K562 (cell line): ENCODE measurements at regions not wholly inside any gene's neighbourhood (a gene's known extent, or its start where the extent isn't known, plus 50 kb on each side); places are given as distances from the start of the nearest gene placed in this dataset.
A peak's percentile ranks its signal among the peaks of the same experiment; 100 is the strongest.

Experiments used
- ATAC-seq: fragments of 200-7000 bp; cut with Tn5 transposase; 3 replicates; pipeline ENCODE4 v1.9.1; 2020; ENCODE audit warnings: moderate library complexity
- BruUV-seq: library from RNA; stranded (reverse); fragments of 400-500 nt; replicated peaks from 2 replicates; lab custom pipeline; 2021; lab: Mats Ljungman, UMichigan
- CTCF ChIA-PET: fragments of 300-600 bp; formaldehyde crosslinking; extraction: SDS; loops from one replicate; lab custom pipeline; 2021; ENCODE audit warnings: low intra/inter-chr PET ratio; lab: Yijun Ruan, JAX
- POLR2A ChIA-PET: fragments of 300-600, 350-650 bp; sonication (Branson Sonifier 250); formaldehyde crosslinking; extraction: SDS; loops from one replicate; lab custom pipeline; 2021; ENCODE audit warnings: antibody characterized with exemption, inconsistent platforms; lab: Yijun Ruan, JAX
- DNase-seq, 4 experiments: peaks; one replicate each; pipeline versions ENCODE4 v3.0.0 to v3.0.0-alpha.2; 2011 to 2018; ENCODE audit warnings: low spot score in 3 of 4, mixed read lengths in 3 of 4; ENCODE audit errors: extremely low read depth in 1 of 4
- FAIRE-seq: peaks from 2 replicates; lab custom pipeline; 2011; peaks lifted over from hg19 to GRCh38; lab: Jason Lieb, UNC
- H2AFZ ChIP-seq: 2 replicates; pipeline ENCODE4 v1.6.0; 2011; ENCODE audit warnings: low read depth, low read length, control low read depth, inconsistent platforms
- H3K27ac ChIP-seq: fragments of 200-600 bp; 3 replicates; pipeline ENCODE4 v1.8.0; 2011; ENCODE audit warnings: low read depth, mild to moderate bottlenecking, control low read depth, inconsistent platforms, low read length, moderate library complexity, mixed read lengths; ENCODE audit errors: extremely low read depth
- H3K27me3 ChIP-seq, 2 experiments: fragments of 300-600 bp in 1 of 2; 2 replicates in 1 of 2; 3 replicates in 1 of 2; pipeline versions ENCODE4 v1.6.0 to v1.8.0; 2011; ENCODE audit warnings: inconsistent platforms in 2 of 2, low read length in 2 of 2, mild to moderate bottlenecking in 1 of 2, mixed read lengths in 1 of 2, moderate library complexity in 1 of 2; ENCODE audit not compliant: control insufficient read depth in 2 of 2, insufficient read depth in 2 of 2
- H3K36me3 ChIP-seq: fragments of 300-600 bp; 3 replicates; pipeline ENCODE4 v1.8.0; 2011; ENCODE audit warnings: mild to moderate bottlenecking, low read length, inconsistent platforms; ENCODE audit not compliant: control insufficient read depth, insufficient read depth
- H3K4me1 ChIP-seq, 2 experiments: fragments of 200-600 bp in 1 of 2; replicated peaks in 1 of 2; 2 replicates in 1 of 2; 3 replicates in 1 of 2; pipeline versions ENCODE4 v1.5.1 to v1.8.0; 2011; ENCODE audit warnings: inconsistent platforms in 2 of 2, low read length in 2 of 2, mild to moderate bottlenecking in 1 of 2, mixed read lengths in 1 of 2, moderate library complexity in 1 of 2; ENCODE audit not compliant: control insufficient read depth in 2 of 2, insufficient read depth in 2 of 2
- H3K4me2 ChIP-seq: 2 replicates; pipeline ENCODE4 v1.6.1; 2011; ENCODE audit warnings: low read length, control low read depth, inconsistent platforms, mixed read lengths; ENCODE audit not compliant: insufficient read depth
- H3K4me3 ChIP-seq: fragments of 200-600 bp; sonication (generic), shearing (Covaris generic); 2 replicates; pipeline ENCODE4 v1.5.1; 2016; ENCODE audit warnings: control low read depth, inconsistent platforms
- H3K79me2 ChIP-seq: fragments of 200-600 bp; 3 replicates; pipeline ENCODE4 v1.8.0; 2011; ENCODE audit warnings: low read length, inconsistent platforms; ENCODE audit not compliant: control insufficient read depth, insufficient read depth
- H3K9ac ChIP-seq, 2 experiments: 2 replicates each; pipeline versions ENCODE4 v1.6.0 to v1.6.1; 2011; ENCODE audit warnings: low read depth in 2 of 2, low read length in 2 of 2, control low read depth in 1 of 2, inconsistent platforms in 1 of 2, mild to moderate bottlenecking in 1 of 2, mixed read lengths in 1 of 2; ENCODE audit not compliant: insufficient read depth in 1 of 2
- H3K9me1 ChIP-seq: one replicate; pipeline ENCODE4 v1.6.0; 2011; ENCODE audit warnings: inconsistent platforms, mild to moderate bottlenecking, low read length, moderate library complexity; ENCODE audit not compliant: control insufficient read depth, insufficient read depth
- H3K9me3 ChIP-seq: replicated peaks from 2 replicates; pipeline ENCODE4 v1.5.1; 2011; ENCODE audit warnings: low read depth, low read length, inconsistent platforms; ENCODE audit not compliant: control insufficient read depth, insufficient read depth
- H4K20me1 ChIP-seq: replicated peaks from 2 replicates; pipeline ENCODE4 v1.6.1; 2011; ENCODE audit warnings: low read length, inconsistent platforms, mixed read lengths; ENCODE audit not compliant: control insufficient read depth, insufficient read depth
- WGBS: fragments of 100-300 bp; shearing (Covaris generic); methylation state at CpG from one replicate; pipeline ENCODE4 v1.1.6; 2016; ENCODE audit warnings: low coverage, mixed read lengths; ENCODE audit not compliant: insufficient coverage; ENCODE audit errors: missing lambda C conversion rate; 5-methylcytosine and 5-hydroxymethylcytosine counted together
- in situ Hi-C: fragments of 300-500 bp; cut with MboI; formaldehyde crosslinking; loops from 4 replicates; pipeline ENCODE4 v1.15.0; 2018; ENCODE audit warnings: inconsistent platforms, mixed read lengths
- intact Hi-C: fragments of 100-400 bp; cut with micrococcal nuclease; formaldehyde crosslinking; loops from 2 replicates; pipeline ENCODE4 v1.14.2; 2022
- TF ChIP-seq, protein P1 (sequence below): fragments of 250-450 bp; sonication (Bioruptor Pico); IDR thresholded peaks from 2 replicates; pipeline ENCODE4 v1.5.0; 2020; ENCODE audit warnings: mild to moderate bottlenecking
- TF ChIP-seq, protein P2 (sequence below): sonication (generic); formaldehyde crosslinking; IDR thresholded peaks from 2 replicates; pipeline ENCODE4 v1.8.0; 2022; ENCODE audit warnings: mild to moderate bottlenecking, low read depth, missing genetic modification reagents

DNA sequence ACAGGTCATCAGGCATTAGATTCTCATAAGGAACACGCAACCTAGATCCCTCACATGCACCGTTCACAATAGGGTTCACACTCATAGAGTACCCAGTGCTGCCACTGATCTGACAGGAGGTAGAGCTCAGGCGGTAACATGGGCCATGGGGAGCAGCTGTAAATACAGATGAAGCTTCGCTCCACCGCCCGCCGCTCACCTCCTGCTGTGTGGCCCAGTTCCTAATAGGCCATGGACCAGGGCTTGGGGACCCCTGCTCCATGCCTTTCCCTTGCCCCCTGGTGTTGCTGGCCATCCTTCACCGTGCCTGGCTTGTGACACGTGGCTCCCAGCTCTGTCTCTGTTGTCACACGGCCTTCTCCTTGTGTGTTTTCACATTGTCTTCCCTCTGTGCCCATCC lies 171.1 kb upstream of the JARID2 start:
- peaks cover 27% of the 10 kb centered on the region for H3K36me3 ChIP-seq
- DNase-seq (no peak), FAIRE-seq (no peak), ATAC-seq (no peak)
- no peak overlapping the region for H3K27ac ChIP-seq
- peaks cover 25 to 28% of the 10 kb centered on the region in 2 experiments for H3K4me1 ChIP-seq
- intact Hi-C loops (loop anchor here (5.0 kb wide), 1 partner anchor 58 kb away; no protein-coding TSS in a partner anchor), in situ Hi-C loops (no loop called here)
- TF ChIP-seq, protein P1, sequence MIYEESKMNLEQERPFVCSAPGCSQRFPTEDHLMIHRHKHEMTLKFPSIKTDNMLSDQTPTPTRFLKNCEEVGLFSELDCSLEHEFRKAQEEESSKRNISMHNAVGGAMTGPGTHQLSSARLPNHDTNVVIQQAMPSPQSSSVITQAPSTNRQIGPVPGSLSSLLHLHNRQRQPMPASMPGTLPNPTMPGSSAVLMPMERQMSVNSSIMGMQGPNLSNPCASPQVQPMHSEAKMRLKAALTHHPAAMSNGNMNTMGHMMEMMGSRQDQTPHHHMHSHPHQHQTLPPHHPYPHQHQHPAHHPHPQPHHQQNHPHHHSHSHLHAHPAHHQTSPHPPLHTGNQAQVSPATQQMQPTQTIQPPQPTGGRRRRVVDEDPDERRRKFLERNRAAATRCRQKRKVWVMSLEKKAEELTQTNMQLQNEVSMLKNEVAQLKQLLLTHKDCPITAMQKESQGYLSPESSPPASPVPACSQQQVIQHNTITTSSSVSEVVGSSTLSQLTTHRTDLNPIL, result no peak
- TF ChIP-seq, protein P2, sequence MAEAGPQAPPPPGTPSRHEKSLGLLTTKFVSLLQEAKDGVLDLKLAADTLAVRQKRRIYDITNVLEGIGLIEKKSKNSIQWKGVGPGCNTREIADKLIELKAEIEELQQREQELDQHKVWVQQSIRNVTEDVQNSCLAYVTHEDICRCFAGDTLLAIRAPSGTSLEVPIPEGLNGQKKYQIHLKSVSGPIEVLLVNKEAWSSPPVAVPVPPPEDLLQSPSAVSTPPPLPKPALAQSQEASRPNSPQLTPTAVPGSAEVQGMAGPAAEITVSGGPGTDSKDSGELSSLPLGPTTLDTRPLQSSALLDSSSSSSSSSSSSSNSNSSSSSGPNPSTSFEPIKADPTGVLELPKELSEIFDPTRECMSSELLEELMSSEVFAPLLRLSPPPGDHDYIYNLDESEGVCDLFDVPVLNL (CRISPR knock-in tag), result 0 out of 2 replicates have a peak, but pooled peaks have one; percentile 30
- H3K27me3 ChIP-seq, result no peaks in the 10 kb centered on the region
- H3K9me3 ChIP-seq, result no peaks in the 10 kb centered on the region
- ChIA-PET POLR2A (interaction anchor here (0.7 to 2.6 kb wide), 4 partner anchors 9 to 38 kb away, joined by 3 to 10 read pairs (median 4); no protein-coding TSS in a partner anchor), CTCF (no interaction called here)
- peaks cover under 1% of the 10 kb centered on the region; the same call in 1 of the 3 replicates for H3K79me2 ChIP-seq
- H3K4me2 ChIP-seq, result no peak overlapping the region
- H3K9ac ChIP-seq, result peak overlapping the region in 1 of 2 experiments; percentile 39; a peak in 1 of 4 replicates
- H3K9me1 ChIP-seq, result no peaks in the 10 kb centered on the region
- no peak overlapping the region for H2AFZ ChIP-seq
- H4K20me1 ChIP-seq, result no peaks in the 10 kb centered on the region
- no TSS peak for BruUV-seq
- H3K4me3 ChIP-seq, result no peak overlapping the region
- WGBS, result 91% methylated on average over 10 of the region's 10 CpGs
